ENCODE measurements at regions not wholly inside any gene's neighbourhood (a gene's known extent, or its start where the extent isn't known, plus 50 kb on each side); places are given as distances from the start of the nearest gene placed in this dataset.
"Not testable (repeated sequence)": the region's sequence is repeated elsewhere in the genome, so short reads cannot be mapped to it uniquely, and the experiment has no call there.

- no peak for DNase-seq
- peaks cover 19% of the 10 kb centered on the region for H3K9me3 Mint-ChIP-seq
- no peak for ATAC-seq (ENCODE audit: low read depth)
- H3K27ac Mint-ChIP-seq: no peak overlapping the region
- H3K4me3 Mint-ChIP-seq: no peak overlapping the region
- no peaks in the 10 kb centered on the region for H3K4me1 Mint-ChIP-seq
- H3K27me3 Mint-ChIP-seq: peaks cover 25% of the 10 kb centered on the region
- H3K36me3 Mint-ChIP-seq: no peaks in the 10 kb centered on the region
- POLR2A ChIA-PET: no interaction called here
These were observed 73.4 kb upstream of the NAMPT start for GRCh38 chr7:106358103-106358663.

GRCh38 chr7:106357675-106358074 is 72.9 kb upstream of the NAMPT start:
- Mint-ChIP-seq H3K36me3 (no peaks in the 10 kb centered on the region), H3K4me3 (no peak overlapping the region), H3K27me3 (peaks cover 27% of the 10 kb centered on the region), H3K27ac (no peak overlapping the region), H3K9me3 (peaks cover 18% of the 10 kb centered on the region), H3K4me1 (no peaks in the 10 kb centered on the region)
- POLR2A ChIA-PET: no interaction called here
- ATAC-seq (ENCODE audit: low read depth) (no peak), DNase-seq (no peak)

- Mint-ChIP-seq H3K9me3 (peaks cover 12% of the 10 kb centered on the region), H3K36me3 (peaks cover 1% of the 10 kb centered on the region), H3K4me1 (no peaks in the 10 kb centered on the region), H3K27me3 (peaks cover 14% of the 10 kb centered on the region), H3K27ac (no peak overlapping the region), H3K4me3 (no peak overlapping the region)
- DNase-seq: no peak
- no peak for ATAC-seq (ENCODE audit: low read depth)
- POLR2A ChIA-PET: no interaction called here
These were observed 70.0 kb upstream of the NAMPT start for GRCh38 chr7:106354822-106355221.

GRCh38 chr7:106353944-106354343 is 69.2 kb upstream of the NAMPT start:
- Mint-ChIP-seq H3K9me3 (peaks cover 11% of the 10 kb centered on the region), H3K36me3 (peaks cover 3% of the 10 kb centered on the region), H3K27me3 (peaks cover 13% of the 10 kb centered on the region), H3K4me3 (no peak overlapping the region), H3K4me1 (no peaks in the 10 kb centered on the region), H3K27ac (no peak overlapping the region)
- POLR2A ChIA-PET: no interaction called here
- no peak for DNase-seq
- no peak for ATAC-seq (ENCODE audit: low read depth)

- no peak overlapping the region for H3K4me3 Mint-ChIP-seq
- no peak overlapping the region for H3K27ac Mint-ChIP-seq
- POLR2A ChIA-PET: no interaction called here
- H3K9me3 Mint-ChIP-seq: peaks cover 15% of the 10 kb centered on the region
- DNase-seq (no peak), ATAC-seq (ENCODE audit: low read depth) (no peak)
- peaks cover 19% of the 10 kb centered on the region for H3K36me3 Mint-ChIP-seq
- H3K27me3 Mint-ChIP-seq: peaks cover 5% of the 10 kb centered on the region
- H3K4me1 Mint-ChIP-seq: peaks cover 30% of the 10 kb centered on the region
These were observed 63.4 kb upstream of the NAMPT start for GRCh38 chr7:106348231-106348630.

GRCh38 chr7:106347229-106347833 is 62.5 kb upstream of the NAMPT start:
- Mint-ChIP-seq H3K27me3 (peaks cover 3% of the 10 kb centered on the region), H3K4me1 (peaks cover 30% of the 10 kb centered on the region), H3K4me3 (peak overlapping the region; percentile 38), H3K36me3 (peaks cover 24% of the 10 kb centered on the region), H3K9me3 (peaks cover 18% of the 10 kb centered on the region), H3K27ac (peak overlapping the region; percentile 60)
- POLR2A ChIA-PET: interaction anchor here (1.9 kb wide), 1 partner anchor 63 kb away, joined by 7 read pairs; the partner anchor contains the start of gene NAMPT
- ATAC-seq (ENCODE audit: low read depth) (no peak), DNase-seq (no peak)

- Mint-ChIP-seq H3K36me3 (peaks cover 29% of the 10 kb centered on the region), H3K27ac (peak overlapping the region; percentile 36), H3K9me3 (peaks cover 24% of the 10 kb centered on the region), H3K4me3 (no peak overlapping the region), H3K4me1 (peaks cover 30% of the 10 kb centered on the region), H3K27me3 (peaks cover 3% of the 10 kb centered on the region)
- DNase-seq: no peak
- POLR2A ChIA-PET: interaction anchor here (1.9 kb wide), 1 partner anchor 62 kb away, joined by 7 read pairs; the partner anchor contains the start of gene NAMPT
- ATAC-seq (ENCODE audit: low read depth): peak; percentile 84
These were observed 62.0 kb upstream of the NAMPT start for GRCh38 chr7:106346678-106347217.

GRCh38 chr7:106346167-106346677 is 61.4 kb upstream of the NAMPT start:
- Mint-ChIP-seq H3K4me3 (no peak overlapping the region), H3K4me1 (peaks cover 30% of the 10 kb centered on the region), H3K36me3 (peaks cover 30% of the 10 kb centered on the region), H3K27ac (peak overlapping the region; percentile 36), H3K9me3 (peaks cover 25% of the 10 kb centered on the region), H3K27me3 (peaks cover 3% of the 10 kb centered on the region)
- POLR2A ChIA-PET: interaction anchor here (0.7 to 1.9 kb wide), 2 partner anchors 62 to 64 kb away, joined by 3 to 7 read pairs; partner anchors contain the start of gene NAMPT
- ATAC-seq (ENCODE audit: low read depth) (no peak), DNase-seq (no peak)

- DNase-seq (no peak), ATAC-seq (ENCODE audit: low read depth) (peak; percentile 23)
- Mint-ChIP-seq H3K9me3 (peaks cover 24% of the 10 kb centered on the region), H3K4me3 (no peak overlapping the region), H3K27me3 (peaks cover 3% of the 10 kb centered on the region), H3K36me3 (peaks cover 30% of the 10 kb centered on the region), H3K4me1 (peaks cover 30% of the 10 kb centered on the region), H3K27ac (peak overlapping the region; percentile 39)
- POLR2A ChIA-PET: interaction anchor here (0.7 to 1.9 kb wide), 2 partner anchors 61 to 63 kb away, joined by 3 to 7 read pairs; partner anchors contain the start of gene NAMPT
These were observed 60.8 kb upstream of the NAMPT start for GRCh38 chr7:106345421-106346166.

GRCh38 chr7:106344861-106345260 is 60.1 kb upstream of the NAMPT start:
- no peak overlapping the region for H3K4me3 Mint-ChIP-seq

GRCh38 chr7:106344211-106344610 is 59.4 kb upstream of the NAMPT start:
- H3K36me3 Mint-ChIP-seq: peaks cover 28% of the 10 kb centered on the region
- peaks cover 2% of the 10 kb centered on the region for H3K27me3 Mint-ChIP-seq
- peaks cover 28% of the 10 kb centered on the region for H3K9me3 Mint-ChIP-seq
- ATAC-seq (ENCODE audit: low read depth) (no peak), DNase-seq (no peak)
- POLR2A ChIA-PET: no interaction called here
- no peak overlapping the region for H3K27ac Mint-ChIP-seq
- peaks cover 30% of the 10 kb centered on the region for H3K4me1 Mint-ChIP-seq
- H3K4me3 Mint-ChIP-seq: no peak overlapping the region

More at GRCh38 chr7:106344861-106345260, 60.1 kb upstream of the NAMPT start:
- H3K9me3 Mint-ChIP-seq: peaks cover 26% of the 10 kb centered on the region
- no peak overlapping the region for H3K27ac Mint-ChIP-seq
- peaks cover 3% of the 10 kb centered on the region for H3K27me3 Mint-ChIP-seq
- H3K4me1 Mint-ChIP-seq: peaks cover 30% of the 10 kb centered on the region
- ATAC-seq (ENCODE audit: low read depth) (no peak), DNase-seq (no peak)
- POLR2A ChIA-PET: no interaction called here
- peaks cover 30% of the 10 kb centered on the region for H3K36me3 Mint-ChIP-seq

GRCh38 chr7:106342049-106342448 is 57.3 kb upstream of the NAMPT start:
- ATAC-seq (ENCODE audit: low read depth); H3K4me3 Mint-ChIP-seq; DNase-seq; H3K27me3 Mint-ChIP-seq; H3K27ac Mint-ChIP-seq; POLR2A ChIA-PET: not testable (repeated sequence)
- Mint-ChIP-seq H3K9me3 (peaks cover 27% of the 10 kb centered on the region), H3K36me3 (peaks cover 20% of the 10 kb centered on the region), H3K4me1 (peaks cover 21% of the 10 kb centered on the region)

GRCh38 chr7:106340247-106340596 is 55.4 kb upstream of the NAMPT start:
- DNase-seq; POLR2A ChIA-PET; H3K4me3 Mint-ChIP-seq; H3K27ac Mint-ChIP-seq; ATAC-seq (ENCODE audit: low read depth); H3K4me1 Mint-ChIP-seq: not testable (repeated sequence)
- peaks cover 10% of the 10 kb centered on the region for H3K27me3 Mint-ChIP-seq
- H3K9me3 Mint-ChIP-seq: peaks cover 29% of the 10 kb centered on the region
- peaks cover 20% of the 10 kb centered on the region for H3K36me3 Mint-ChIP-seq

All from activated naive CD8-positive, alpha-beta T cell treated with anti-CD3 and anti-CD28 coated beads, Interleukin-2, amount 10 ng/mL, durations not matched to agents 7 days and 5 days (primary cell).